ENCODE measurements at regions not wholly inside any gene's neighbourhood (a gene's known extent, or its start where the extent isn't known, plus 50 kb on each side); places are given as distances from the start of the nearest gene placed in this dataset.

GRCh38 chr11:15653191-15653710 is 538.5 kb downstream of the INSC start:
- intact Hi-C loops (cut with DNase I): no loop called here
- Histone ChIP-seq H3K27me3 (no peaks in the 10 kb centered on the region), H3K9me3 (no peaks in the 10 kb centered on the region), H3K4me3 (no peak overlapping the region), H3K27ac (no peak overlapping the region), H3K4me1 (peaks cover 0 to 5% (median 3%) of the 10 kb centered on the region in 4 donors), H3K36me3 (no peaks in the 10 kb centered on the region)
- TF ChIP-seq CTCF (IDR thresholded peaks at IDR 0.05): no peak
- no peak for ATAC-seq
- WGBS (ENCODE audit: insufficient coverage, low coverage, low lambda C conversion rate, missing lambda C conversion rate): 85% methylated on average over 4 of the region's 4 CpGs
- DNase-seq: no peak

- Histone ChIP-seq H3K4me3 (no peak overlapping the region), H3K9me3 (no peaks in the 10 kb centered on the region), H3K36me3 (no peaks in the 10 kb centered on the region), H3K27me3 (no peaks in the 10 kb centered on the region), H3K27ac (no peak overlapping the region), H3K4me1 (peaks cover 0 to 5% (median 3%) of the 10 kb centered on the region in 4 donors)
- ATAC-seq (peak in 1 of 4 donors; percentile 36), DNase-seq (peak in 1 of 3 donors; percentile 46)
- TF ChIP-seq CTCF (IDR thresholded peaks at IDR 0.05) (no peak), POLR2A (IDR thresholded peaks at IDR 0.05) (no peak)
- 42% methylated on average over 3 of the region's 4 CpGs for WGBS (ENCODE audit: insufficient coverage, low coverage, low lambda C conversion rate, missing lambda C conversion rate)
- intact Hi-C loops (cut with DNase I): no loop called here
Measured at GRCh38 chr11:15654451-15654850, 539.7 kb downstream of the INSC start.

DNA sequence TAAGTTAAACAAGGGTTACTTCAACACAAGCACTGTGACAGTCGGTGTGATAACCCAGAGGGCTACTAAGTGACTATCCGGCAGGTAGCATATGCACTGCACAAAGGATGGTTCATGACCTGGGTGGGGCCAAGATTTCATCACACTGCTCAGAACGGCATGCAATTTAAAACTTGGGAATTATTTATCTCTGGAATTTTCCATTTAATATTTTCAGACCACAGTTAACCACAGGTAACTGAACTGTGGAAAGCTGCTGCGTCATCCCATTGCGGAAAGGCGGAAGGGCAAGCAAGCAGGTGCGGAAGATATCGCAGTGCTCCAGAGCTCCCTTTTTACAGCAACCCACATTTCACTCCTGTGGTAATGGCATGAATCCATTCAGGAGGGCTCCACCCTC is 540.8 kb downstream of the INSC start:
- Histone ChIP-seq H3K36me3 (no peaks in the 10 kb centered on the region), H3K9me3 (no peaks in the 10 kb centered on the region), H3K4me3 (no peak overlapping the region), H3K27me3 (no peaks in the 10 kb centered on the region), H3K4me1 (peaks cover 0 to 3% (median under 1%) of the 10 kb centered on the region in 4 donors), H3K27ac (no peak overlapping the region)
- intact Hi-C loops (cut with DNase I): no loop called here
- WGBS (ENCODE audit: insufficient coverage, low coverage, low lambda C conversion rate, missing lambda C conversion rate): 38% methylated on average over 3 of the region's 8 CpGs
- ATAC-seq (peak in 2 of 4 donors; percentile 30 to 33), DNase-seq (no peak)
- no peak for TF ChIP-seq CTCF (IDR thresholded peaks at IDR 0.05)
- TF ChIP-seq POLR2A (IDR thresholded peaks at IDR 0.05): no peak

GRCh38 chr11:15657264-15657663 is 542.5 kb downstream of the INSC start:
- intact Hi-C loops (cut with DNase I): no loop called here
- H3K4me3 ChIP-seq: no peak overlapping the region
- H3K36me3 ChIP-seq: no peaks in the 10 kb centered on the region
- H3K27me3 ChIP-seq: no peaks in the 10 kb centered on the region
- no peaks in the 10 kb centered on the region for H3K9me3 ChIP-seq
- DNase-seq (no peak), ATAC-seq (no peak)
- no peaks in the 10 kb centered on the region for H3K4me1 ChIP-seq
- TF ChIP-seq CTCF (IDR thresholded peaks at IDR 0.05): no peak
- TF ChIP-seq POLR2A (IDR thresholded peaks at IDR 0.05): no peak
- no peak overlapping the region for H3K27ac ChIP-seq
- WGBS (ENCODE audit: insufficient coverage, low coverage, low lambda C conversion rate, missing lambda C conversion rate): 86% methylated on average over 5 of the region's 5 CpGs

DNA sequence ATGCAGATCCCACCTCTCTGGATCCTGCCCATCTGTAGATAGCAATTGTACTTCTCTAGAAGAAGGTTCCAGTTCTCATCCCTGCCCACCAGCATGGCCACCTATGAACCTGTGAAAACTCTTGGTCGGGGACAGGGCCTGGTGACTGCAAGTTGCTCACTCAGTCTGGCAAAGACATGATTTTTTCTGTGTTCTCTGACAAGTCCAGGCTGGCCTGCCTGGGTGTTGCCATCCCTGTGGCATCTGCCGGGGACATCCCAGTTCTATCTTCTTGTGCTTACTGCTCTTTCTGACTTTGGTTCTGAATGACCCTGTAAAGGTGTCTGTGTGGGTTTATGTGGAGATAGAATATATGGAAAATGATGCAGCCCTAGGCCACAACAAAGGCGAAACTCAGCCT is 545.8 kb downstream of the INSC start:
- WGBS (ENCODE audit: insufficient coverage, low coverage, low lambda C conversion rate, missing lambda C conversion rate): 86% methylated on average over 3 of the region's 3 CpGs
- Histone ChIP-seq H3K9me3 (no peaks in the 10 kb centered on the region), H3K27ac (no peak overlapping the region), H3K4me3 (no peak overlapping the region), H3K27me3 (no peaks in the 10 kb centered on the region), H3K36me3 (no peaks in the 10 kb centered on the region), H3K4me1 (peaks cover 0 to 20% (median 9%) of the 10 kb centered on the region in 4 donors)
- intact Hi-C loops (cut with DNase I): no loop called here
- no peak for TF ChIP-seq CTCF (IDR thresholded peaks at IDR 0.05)
- no peak for TF ChIP-seq POLR2A (IDR thresholded peaks at IDR 0.05)
- ATAC-seq: no peak
- DNase-seq: no peak

Data from right lobe of liver (tissue), 6 donors.